Peyer's patch (tissue), 4 donors: ENCODE measurements at regions not wholly inside any gene's neighbourhood (a gene's known extent, or its start where the extent isn't known, plus 50 kb on each side); places are given as distances from the start of the nearest gene placed in this dataset.

Source experiments
- POLR2A ChIP-seq, 2 donors: fragments of 450-650 bp; IDR thresholded peaks; one replicate each; pipeline ENCODE4 v1.5.1; 2017; ENCODE audit warnings: antibody characterized with exemption in 2 of 2, mild to moderate bottlenecking in 2 of 2, moderate library complexity in 2 of 2
- TF ChIP-seq, protein P1 (sequence below), 6 experiments: fragments of 450-650 bp in 4 of 6; fragments of 200-600 bp in 2 of 6; sonication (generic) in 1 of 6; IDR thresholded peaks; one replicate each; pipeline ENCODE4 v1.5.1; 2017 to 2019; ENCODE audit warnings: antibody characterized with exemption in 6 of 6, mild to moderate bottlenecking in 3 of 6, moderate library complexity in 1 of 6

DNA sequence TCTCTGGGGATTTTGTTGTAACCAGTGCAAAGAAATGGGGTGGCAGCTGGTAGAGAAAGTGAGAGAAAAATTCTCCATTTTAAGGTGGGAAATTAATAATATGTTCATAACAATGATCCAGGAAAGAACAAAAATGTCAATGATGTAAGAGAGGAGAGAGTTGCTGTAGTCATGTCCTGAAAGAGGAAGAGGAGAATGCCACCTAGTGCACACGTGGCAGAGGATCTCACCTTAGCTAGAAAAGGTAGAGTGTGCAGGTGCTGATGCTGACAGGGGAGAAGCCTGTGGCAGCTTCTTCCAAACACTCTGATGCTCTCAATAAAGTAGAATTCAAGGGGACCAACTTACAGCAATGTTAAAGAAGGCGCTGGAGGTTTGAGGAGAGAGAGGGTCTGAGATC, 282.9 kb upstream of the PKDCC start:
- TF ChIP-seq, protein P1, sequence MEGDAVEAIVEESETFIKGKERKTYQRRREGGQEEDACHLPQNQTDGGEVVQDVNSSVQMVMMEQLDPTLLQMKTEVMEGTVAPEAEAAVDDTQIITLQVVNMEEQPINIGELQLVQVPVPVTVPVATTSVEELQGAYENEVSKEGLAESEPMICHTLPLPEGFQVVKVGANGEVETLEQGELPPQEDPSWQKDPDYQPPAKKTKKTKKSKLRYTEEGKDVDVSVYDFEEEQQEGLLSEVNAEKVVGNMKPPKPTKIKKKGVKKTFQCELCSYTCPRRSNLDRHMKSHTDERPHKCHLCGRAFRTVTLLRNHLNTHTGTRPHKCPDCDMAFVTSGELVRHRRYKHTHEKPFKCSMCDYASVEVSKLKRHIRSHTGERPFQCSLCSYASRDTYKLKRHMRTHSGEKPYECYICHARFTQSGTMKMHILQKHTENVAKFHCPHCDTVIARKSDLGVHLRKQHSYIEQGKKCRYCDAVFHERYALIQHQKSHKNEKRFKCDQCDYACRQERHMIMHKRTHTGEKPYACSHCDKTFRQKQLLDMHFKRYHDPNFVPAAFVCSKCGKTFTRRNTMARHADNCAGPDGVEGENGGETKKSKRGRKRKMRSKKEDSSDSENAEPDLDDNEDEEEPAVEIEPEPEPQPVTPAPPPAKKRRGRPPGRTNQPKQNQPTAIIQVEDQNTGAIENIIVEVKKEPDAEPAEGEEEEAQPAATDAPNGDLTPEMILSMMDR (IDR thresholded peaks at IDR 0.05) = no peak
- TF ChIP-seq POLR2A (IDR thresholded peaks at IDR 0.05) = no peak
